OCI-LY7 (cell line): ENCODE measurements at regions not wholly inside any gene's neighbourhood (a gene's known extent, or its start where the extent isn't known, plus 50 kb on each side); places are given as distances from the start of the nearest gene placed in this dataset.
"Not testable (repeated sequence)": the region's sequence is repeated elsewhere in the genome, so short reads cannot be mapped to it uniquely, and the experiment has no call there.

Experiments used
- BruUV-seq: library from RNA; stranded (reverse); fragments of 400-500 nt; replicated peaks from 2 replicates; lab custom pipeline; 2021; lab: Mats Ljungman, UMichigan
- CTCF ChIA-PET: fragments of 300-600 bp; sonication (Branson Sonifier 250); formaldehyde crosslinking; loops from one replicate; lab custom pipeline; 2022; ENCODE audit warnings: antibody characterized with exemption; ENCODE audit not compliant: unreplicated experiment; lab: Charles Lee
- POLR2A ChIA-PET: fragments of 300-600 bp; sonication (Branson Sonifier 250); formaldehyde crosslinking; loops from one replicate; lab custom pipeline; 2022; ENCODE audit warnings: antibody characterized with exemption; lab: Charles Lee
- DNase-seq: peaks from one replicate; pipeline ENCODE4 v3.0.0-alpha.2; 2015; ENCODE audit warnings: low spot score
- H2AFZ ChIP-seq: fragments of 200-600 bp; sonication (generic), shearing (Covaris generic); 2 replicates; pipeline ENCODE4 v1.6.1; 2014; ENCODE audit warnings: mild to moderate bottlenecking, antibody characterized with exemption, low read length, moderate library complexity
- H3K27ac ChIP-seq: fragments of 200-600 bp; sonication (generic); 2 replicates; pipeline ENCODE4 v1.5.1; 2014; ENCODE audit warnings: mixed run types, low read depth, mild to moderate bottlenecking, moderate library complexity, low read length, inconsistent platforms; ENCODE audit not compliant: poor library complexity, severe bottlenecking
- H3K36me3 ChIP-seq: fragments of 200-600 bp; sonication (generic); 2 replicates; pipeline ENCODE4 v1.6.1; 2014; ENCODE audit warnings: mild to moderate bottlenecking, antibody characterized with exemption, low read length, moderate library complexity, mixed read lengths; ENCODE audit not compliant: insufficient read depth
- H3K4me1 ChIP-seq: fragments of 200-600 bp; sonication (generic); 2 replicates; pipeline ENCODE4 v1.5.1; 2014; ENCODE audit warnings: mild to moderate bottlenecking, low read length; ENCODE audit not compliant: insufficient read depth, poor library complexity, severe bottlenecking
- H3K4me2 ChIP-seq: fragments of 200-600 bp; sonication (generic); 2 replicates; pipeline ENCODE4 v1.6.1; 2014; ENCODE audit warnings: mild to moderate bottlenecking, low read length
- H3K4me3 ChIP-seq: fragments of 200-600 bp; sonication (generic); 2 replicates; pipeline ENCODE4 v1.5.1; 2014; ENCODE audit warnings: mild to moderate bottlenecking, low read depth, low read length; ENCODE audit not compliant: poor library complexity, severe bottlenecking
- H3K79me2 ChIP-seq: fragments of 200-600 bp; sonication (generic); 2 replicates; pipeline ENCODE4 v1.6.1; 2016; ENCODE audit warnings: low read depth, mild to moderate bottlenecking, low read length, moderate library complexity, mixed read lengths; ENCODE audit not compliant: insufficient read depth
- H3K9me2 ChIP-seq: fragments of 200-600 bp; sonication (generic); 2 replicates; pipeline ENCODE4 v1.6.1; 2016; ENCODE audit warnings: mild to moderate bottlenecking, low read length, mixed read lengths; ENCODE audit not compliant: insufficient read depth
- H3K9me3 ChIP-seq: fragments of 200-600 bp; sonication (generic); 2 replicates; pipeline ENCODE4 v1.6.1; 2014; ENCODE audit warnings: mild to moderate bottlenecking, mixed run types, low read length, mixed read lengths
- H4K20me1 ChIP-seq: fragments of 200-600 bp; sonication (generic); 2 replicates; pipeline ENCODE4 v1.6.1; 2014; ENCODE audit warnings: mild to moderate bottlenecking, antibody characterized with exemption, low read length, moderate library complexity, mixed read lengths; ENCODE audit not compliant: insufficient read depth
- EZH2phosphoT487 ChIP-seq: fragments of 200-600 bp; sonication (generic); IDR thresholded peaks from 2 replicates; pipeline ENCODE4 v1.6.1; 2018; ENCODE audit warnings: low read depth, borderline replicate concordance, mild to moderate bottlenecking, mixed run types, antibody characterized with exemption, low read length, moderate library complexity, mixed read lengths
- intact Hi-C: fragments of 100-400 bp; cut with micrococcal nuclease; formaldehyde crosslinking; loops from one replicate; pipeline ENCODE4 v1.10.0; 2022; ENCODE audit not compliant: unreplicated experiment
- TF ChIP-seq, protein P1 (sequence below): fragments of 200-600 bp; sonication (generic); conservative IDR thresholded peaks from 2 replicates; pipeline ENCODE4 v1.5.1; 2014; ENCODE audit warnings: mild to moderate bottlenecking, antibody characterized with exemption, low read length, moderate library complexity, mixed read lengths

DNA sequence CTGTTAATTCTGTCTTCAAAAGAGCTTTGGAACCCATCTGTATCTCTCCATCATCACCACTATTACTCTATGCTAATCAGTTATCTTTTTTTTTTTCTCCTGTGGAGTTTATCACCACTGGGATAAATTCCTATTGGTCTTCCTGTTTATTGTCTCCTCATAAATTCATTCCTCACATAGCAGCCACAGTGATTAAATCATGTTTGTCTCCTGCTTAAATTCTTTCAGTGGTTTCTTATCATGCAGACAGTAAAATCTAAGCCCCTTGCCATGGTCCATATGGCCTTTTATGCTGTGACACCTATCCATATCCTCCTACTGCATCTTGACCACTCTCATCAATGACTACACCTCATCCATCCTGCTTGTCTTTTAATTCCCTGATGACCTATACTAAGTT lies 239.8 kb upstream of the ZEB2 start:
- Histone ChIP-seq H2AFZ (no peak overlapping the region), H3K4me2 (no peak overlapping the region), H4K20me1 (no peaks in the 10 kb centered on the region), H3K27ac (no peak overlapping the region), H3K36me3 (no peaks in the 10 kb centered on the region), H3K9me2 (no peaks in the 10 kb centered on the region), H3K4me1 (no peaks in the 10 kb centered on the region), H3K9me3 (no peaks in the 10 kb centered on the region), H3K4me3 (no peak overlapping the region), H3K79me2 (no peaks in the 10 kb centered on the region)
- POLR2A ChIA-PET: interaction anchor here (0.7 kb wide), 1 partner anchor 41 kb away, joined by 3 read pairs; no protein-coding TSS in a partner anchor
- no TSS peak for BruUV-seq
- no peak for DNase-seq
- CTCF ChIA-PET: no interaction called here
- TF ChIP-seq, protein P1, sequence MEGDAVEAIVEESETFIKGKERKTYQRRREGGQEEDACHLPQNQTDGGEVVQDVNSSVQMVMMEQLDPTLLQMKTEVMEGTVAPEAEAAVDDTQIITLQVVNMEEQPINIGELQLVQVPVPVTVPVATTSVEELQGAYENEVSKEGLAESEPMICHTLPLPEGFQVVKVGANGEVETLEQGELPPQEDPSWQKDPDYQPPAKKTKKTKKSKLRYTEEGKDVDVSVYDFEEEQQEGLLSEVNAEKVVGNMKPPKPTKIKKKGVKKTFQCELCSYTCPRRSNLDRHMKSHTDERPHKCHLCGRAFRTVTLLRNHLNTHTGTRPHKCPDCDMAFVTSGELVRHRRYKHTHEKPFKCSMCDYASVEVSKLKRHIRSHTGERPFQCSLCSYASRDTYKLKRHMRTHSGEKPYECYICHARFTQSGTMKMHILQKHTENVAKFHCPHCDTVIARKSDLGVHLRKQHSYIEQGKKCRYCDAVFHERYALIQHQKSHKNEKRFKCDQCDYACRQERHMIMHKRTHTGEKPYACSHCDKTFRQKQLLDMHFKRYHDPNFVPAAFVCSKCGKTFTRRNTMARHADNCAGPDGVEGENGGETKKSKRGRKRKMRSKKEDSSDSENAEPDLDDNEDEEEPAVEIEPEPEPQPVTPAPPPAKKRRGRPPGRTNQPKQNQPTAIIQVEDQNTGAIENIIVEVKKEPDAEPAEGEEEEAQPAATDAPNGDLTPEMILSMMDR: no peak
- no peak for TF ChIP-seq EZH2phosphoT487
- intact Hi-C loops: no loop called here

DNA sequence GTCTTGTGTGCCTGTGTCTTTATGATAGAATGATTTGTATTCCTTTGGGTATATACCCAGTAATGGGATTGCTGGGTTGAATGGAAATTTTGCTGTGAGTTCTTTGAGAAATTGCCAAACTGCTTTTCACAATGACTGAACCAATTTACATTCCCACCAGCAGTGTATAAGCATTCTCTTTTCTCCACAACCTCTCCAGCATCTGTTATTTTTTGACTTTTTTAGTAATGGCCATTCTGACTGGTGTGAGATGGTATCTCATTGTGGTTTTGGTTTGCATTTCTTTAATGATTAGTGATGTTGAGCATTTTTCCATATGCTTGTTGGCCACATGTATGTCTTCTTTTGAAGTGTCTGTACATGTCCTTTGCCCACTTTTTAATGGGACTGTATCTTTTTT lies 238.3 kb upstream of the ZEB2 start:
- CTCF ChIA-PET, H3K9me2 ChIP-seq, intact Hi-C loops, H3K4me3 ChIP-seq, H3K79me2 ChIP-seq, H3K27ac ChIP-seq, H4K20me1 ChIP-seq, H3K4me1 ChIP-seq, H2AFZ ChIP-seq, H3K9me3 ChIP-seq, H3K36me3 ChIP-seq, BruUV-seq, H3K4me2 ChIP-seq, DNase-seq: not testable (repeated sequence)
- POLR2A ChIA-PET: interaction anchor here (1.0 kb wide), 1 partner anchor 18 kb away, joined by 3 read pairs; no protein-coding TSS in a partner anchor

DNA sequence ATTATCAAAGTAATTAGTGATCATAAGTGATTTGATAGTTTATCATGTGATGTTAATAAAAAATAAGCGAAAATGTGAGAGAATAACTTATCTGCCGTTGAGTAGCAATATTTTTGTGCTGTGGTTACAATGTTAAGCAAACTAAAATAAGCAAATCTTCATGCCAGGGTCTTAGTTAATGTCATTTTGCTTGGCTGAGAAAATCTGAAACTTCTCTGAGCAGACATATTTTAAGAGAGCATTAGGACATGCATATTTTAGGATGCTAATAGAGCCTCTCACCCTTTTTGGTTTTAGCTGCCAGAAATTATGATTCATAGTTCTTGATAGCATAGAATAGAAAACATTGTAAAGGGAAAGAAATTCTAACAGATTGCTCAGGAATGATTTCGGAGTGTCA lies 233.5 kb upstream of the ZEB2 start:
- CTCF ChIA-PET: no interaction called here
- POLR2A ChIA-PET: interaction anchor here (0.7 to 1.3 kb wide), 2 partner anchors 11 to 546 kb away, joined by 3 to 8 read pairs; no protein-coding TSS in a partner anchor
- no peaks in the 10 kb centered on the region for H3K79me2 ChIP-seq
- H3K4me2 ChIP-seq: no peak overlapping the region
- H3K9me2 ChIP-seq: no peaks in the 10 kb centered on the region
- H3K4me1 ChIP-seq: no peaks in the 10 kb centered on the region
- H3K36me3 ChIP-seq: no peaks in the 10 kb centered on the region
- no peak overlapping the region for H2AFZ ChIP-seq
- BruUV-seq: no TSS peak
- no peak overlapping the region for H3K27ac ChIP-seq
- TF ChIP-seq, protein P1: no peak
- peaks cover 18% of the 10 kb centered on the region for H3K9me3 ChIP-seq
- intact Hi-C loops: no loop called here
- no peak for DNase-seq
- no peaks in the 10 kb centered on the region for H4K20me1 ChIP-seq
- no peak overlapping the region for H3K4me3 ChIP-seq
